GM18507 (cell line): ENCODE measurements at regions not wholly inside any gene's neighbourhood (a gene's known extent, or its start where the extent isn't known, plus 50 kb on each side); places are given as distances from the start of the nearest gene placed in this dataset.

ENCODE experiments used
- DNase-seq: peaks from one replicate; pipeline ENCODE4 v3.0.0; 2011; ENCODE audit warnings: low read depth; ENCODE audit not compliant: insufficient read length; ENCODE audit errors: extremely low spot score
- FAIRE-seq: peaks from 2 replicates; lab custom pipeline; 2011; peaks lifted over from hg19 to GRCh38; lab: Jason Lieb, UNC

DNA sequence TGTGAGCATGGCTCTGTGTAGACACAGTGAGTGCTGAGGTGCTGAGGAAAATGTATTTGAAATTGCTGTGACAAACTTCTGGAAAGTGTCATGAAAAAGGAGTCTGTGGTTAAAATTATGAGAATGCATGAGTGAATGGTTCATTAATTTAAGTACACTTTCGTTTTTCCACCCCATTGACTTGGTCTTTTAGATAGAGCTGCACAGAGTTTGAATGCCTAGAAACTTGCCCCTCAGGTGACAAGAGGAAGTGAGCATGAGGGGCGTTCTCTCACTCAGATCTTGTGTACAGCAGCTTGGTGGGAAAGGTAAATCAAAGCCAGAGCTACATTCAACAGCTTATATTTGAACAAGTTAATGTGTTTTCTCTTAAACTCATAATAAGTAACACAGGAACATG lies 296.8 kb downstream of the WDR72 start:
- DNase-seq = no peak
- FAIRE-seq = no peak

- FAIRE-seq (no peak), DNase-seq (no peak)
These were observed 297.8 kb downstream of the WDR72 start for GRCh38 chr15:53461677-53462076.

DNA sequence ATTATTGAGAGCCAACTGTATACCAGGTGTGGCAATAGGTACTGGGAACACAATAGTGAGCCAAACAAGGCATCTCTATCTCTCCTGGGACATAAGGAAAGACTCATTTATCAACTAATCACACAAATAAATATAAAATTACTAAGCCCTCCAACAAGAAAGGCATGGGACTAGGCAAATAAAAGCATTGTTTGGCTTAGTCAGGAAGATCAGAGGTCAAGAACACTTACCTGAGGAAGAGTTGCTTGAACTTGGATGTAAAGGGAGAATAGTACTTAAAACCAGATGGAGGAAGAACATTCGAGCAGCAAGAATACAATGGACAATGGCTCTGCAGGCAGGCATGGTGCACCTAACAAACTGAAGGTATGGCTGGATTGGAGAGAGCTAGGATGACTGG lies 300.7 kb downstream of the WDR72 start:
- DNase-seq = no peak
- no peak for FAIRE-seq

DNA sequence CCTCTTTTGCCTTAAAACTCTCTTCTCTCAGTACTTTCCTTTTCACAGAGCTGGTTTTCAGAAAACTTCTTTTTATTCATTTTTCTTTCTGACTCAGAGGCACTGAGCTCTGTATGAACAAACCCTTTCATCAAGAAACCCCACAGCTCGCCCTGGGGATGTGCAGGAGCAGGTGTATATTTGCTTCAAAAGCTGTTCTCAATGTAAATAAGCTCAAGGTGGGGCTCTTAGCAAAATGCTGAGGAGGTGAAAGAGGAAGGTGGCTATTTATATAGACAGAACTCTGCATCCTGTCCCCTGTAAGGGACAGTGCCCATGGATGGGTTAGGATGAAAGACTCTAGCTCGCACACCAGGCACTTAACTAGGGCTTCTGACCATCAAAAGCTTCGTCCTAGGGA lies 302.0 kb downstream of the WDR72 start:
- no peak for DNase-seq
- no peak for FAIRE-seq

- FAIRE-seq = no peak
- DNase-seq = no peak
These were observed 304.4 kb downstream of the WDR72 start for GRCh38 chr15:53454843-53455721.

DNA sequence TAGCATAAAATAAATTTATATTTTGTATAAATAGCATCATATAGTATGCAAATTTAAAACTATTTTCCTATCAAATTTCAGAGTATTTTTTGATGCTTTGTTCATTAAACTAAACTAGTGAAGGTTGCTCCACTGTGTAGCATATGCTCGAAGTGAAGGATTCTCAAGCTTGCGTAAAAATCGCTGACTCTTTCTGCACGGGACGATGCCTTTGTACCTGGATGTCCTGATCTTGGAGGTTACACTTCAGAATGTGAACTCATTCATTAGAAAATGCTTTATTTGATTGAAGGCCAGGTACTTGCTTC lies 305.0 kb downstream of the WDR72 start:
- FAIRE-seq = no peak

GRCh38 chr15:53453253-53454105 lies 306.0 kb downstream of the WDR72 start:
- FAIRE-seq = no peak
- DNase-seq = no peak

More for the DNA sequence above, 305.0 kb downstream of the WDR72 start:
- no peak for DNase-seq

DNA sequence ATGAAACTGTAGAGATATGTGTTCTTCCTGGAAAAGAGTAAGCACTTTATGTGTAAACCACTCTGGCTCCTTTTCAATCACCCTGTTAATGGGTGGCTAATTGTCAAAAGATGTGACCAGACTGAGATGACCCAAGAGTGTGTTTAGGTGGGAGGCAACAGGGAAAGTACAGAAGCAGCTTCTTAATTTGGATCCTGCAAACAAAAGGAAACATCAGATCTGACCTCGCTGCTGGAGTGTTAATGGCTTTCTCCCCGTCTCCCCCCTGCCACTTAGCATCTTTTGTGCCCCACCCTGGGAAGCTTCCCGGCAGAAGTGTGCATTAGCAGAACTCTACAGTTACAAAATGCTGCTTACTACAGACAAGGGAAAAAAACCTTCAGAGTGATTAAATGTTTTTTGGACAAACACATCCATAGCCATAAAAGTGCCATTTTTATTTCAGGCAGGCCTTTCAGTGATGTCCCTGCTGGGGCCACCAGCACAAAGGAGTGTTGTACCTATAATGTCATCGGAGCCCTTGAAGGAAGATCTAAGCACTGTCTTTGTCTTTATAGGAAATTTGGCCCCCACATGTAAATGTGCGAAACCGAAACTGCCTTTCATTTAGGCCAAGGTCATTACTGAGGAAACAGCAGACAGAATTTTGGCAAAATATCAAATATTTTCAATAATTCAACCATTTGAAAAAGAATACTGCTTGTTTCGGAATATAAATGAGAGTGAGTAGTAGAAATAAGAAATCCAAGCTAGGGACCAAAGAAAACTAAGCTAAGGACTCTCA lies 311.0 kb downstream of the WDR72 start:
- DNase-seq (no peak), FAIRE-seq (no peak)

DNA sequence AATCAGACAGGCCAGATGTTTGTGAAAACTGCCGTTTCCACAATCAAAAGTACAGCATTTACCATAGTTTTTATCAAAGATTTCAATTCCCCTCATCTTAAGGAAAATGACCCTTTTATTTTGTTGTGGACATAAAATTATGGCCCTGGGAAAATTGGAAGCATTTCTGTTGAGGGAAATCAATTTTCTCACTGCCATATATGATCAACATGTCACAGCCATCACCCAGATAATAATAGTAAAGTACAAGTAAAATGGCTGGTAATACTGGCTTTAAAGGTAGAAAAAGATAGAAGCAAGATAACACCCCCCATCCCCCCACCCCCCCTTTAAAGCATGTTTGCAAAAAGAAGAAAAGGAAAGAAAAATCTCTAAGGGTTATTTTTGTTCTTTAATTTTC lies 311.7 kb downstream of the WDR72 start:
- DNase-seq (no peak), FAIRE-seq (no peak)

GRCh38 chr15:53447053-53447574 lies 312.3 kb downstream of the WDR72 start:
- DNase-seq (no peak), FAIRE-seq (no peak)

GRCh38 chr15:53446376-53446775 lies 313.1 kb downstream of the WDR72 start:
- FAIRE-seq (no peak), DNase-seq (no peak)

GRCh38 chr15:53445531-53445930 lies 313.9 kb downstream of the WDR72 start:
- FAIRE-seq = no peak

GRCh38 chr15:53437985-53438841 lies 321.2 kb downstream of the WDR72 start:
- no peak for DNase-seq

More at GRCh38 chr15:53445531-53445930, 313.9 kb downstream of the WDR72 start:
- DNase-seq = no peak

DNA sequence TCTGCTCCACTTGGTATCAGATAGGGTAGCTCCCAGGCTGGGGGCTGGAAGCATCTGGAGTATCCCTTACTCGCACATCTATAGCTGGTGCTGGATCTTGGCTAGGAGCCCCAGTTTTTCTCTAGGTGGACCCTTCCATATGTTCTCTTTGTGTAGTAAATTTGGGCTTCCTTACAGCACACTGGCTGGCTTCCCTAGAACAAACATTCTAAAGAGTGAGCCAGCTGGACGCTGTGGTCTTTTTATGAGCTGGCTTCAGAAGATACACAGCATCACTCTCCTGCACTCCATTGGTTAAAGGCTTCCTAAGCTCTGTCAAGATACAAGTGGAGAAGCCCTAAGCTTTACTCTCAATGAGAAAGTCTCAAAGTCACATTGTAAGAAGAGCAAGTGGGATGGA lies 322.1 kb downstream of the WDR72 start:
- FAIRE-seq (no peak), DNase-seq (no peak)

More at GRCh38 chr15:53437985-53438841, 321.2 kb downstream of the WDR72 start:
- no peak for FAIRE-seq

DNA sequence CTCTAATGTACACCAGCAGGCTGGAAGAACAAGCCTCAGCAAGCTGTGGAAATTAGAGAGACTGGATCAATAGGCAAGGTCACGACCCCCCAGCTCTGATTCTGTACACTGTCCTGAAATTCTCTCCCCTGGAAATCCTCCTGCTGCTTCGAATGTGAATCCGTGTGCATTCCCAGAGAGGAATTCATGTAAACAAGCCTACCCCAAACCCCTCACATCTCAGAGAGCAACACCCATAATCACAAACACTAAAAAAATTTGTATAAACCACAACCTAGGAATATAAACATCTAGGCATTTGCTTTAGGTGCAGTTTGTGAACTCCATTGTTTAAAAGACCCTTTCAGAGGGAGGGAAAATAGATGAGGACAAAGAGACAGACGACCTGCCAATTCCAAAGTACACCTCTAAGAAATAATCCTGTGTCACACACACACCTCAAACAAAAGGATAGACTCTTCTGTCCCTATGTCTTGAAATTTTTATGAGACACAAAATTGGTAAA lies 325.2 kb downstream of the WDR72 start:
- no peak for FAIRE-seq
- no peak for DNase-seq

GRCh38 chr15:53416219-53416940 lies 343.1 kb downstream of the WDR72 start:
- no peak for FAIRE-seq

DNA sequence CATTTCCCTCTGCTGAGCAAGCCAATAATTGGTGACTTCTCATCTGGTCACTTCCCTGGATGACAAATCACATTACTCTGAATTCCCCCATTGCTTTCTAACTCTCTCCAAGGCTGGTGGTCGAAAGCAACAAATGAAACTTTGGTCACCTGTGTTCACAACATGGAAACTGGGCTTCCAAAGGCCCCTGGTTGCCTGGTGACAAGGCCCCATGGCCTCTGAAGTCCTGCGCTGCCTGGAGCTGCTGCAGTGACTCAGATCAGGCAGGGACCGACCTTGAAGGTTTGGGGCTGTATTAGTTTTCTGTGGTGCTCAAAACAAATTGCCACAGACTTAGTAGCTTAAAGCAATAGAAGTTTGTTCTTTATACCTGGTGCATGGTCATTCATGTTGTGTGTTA lies 345.3 kb downstream of the WDR72 start:
- FAIRE-seq = no peak
- no peak for DNase-seq

More at GRCh38 chr15:53416219-53416940, 343.1 kb downstream of the WDR72 start:
- no peak for DNase-seq

GRCh38 chr15:53412542-53412941 lies 346.9 kb downstream of the WDR72 start:
- FAIRE-seq (no peak), DNase-seq (no peak)
